Body of pancreas (tissue), 4 donors: ENCODE measurements at regions not wholly inside any gene's neighbourhood (a gene's known extent, or its start where the extent isn't known, plus 50 kb on each side); places are given as distances from the start of the nearest gene placed in this dataset.

Source experiments
- ATAC-seq: fragments of 150-250 bp; one replicate; pipeline ENCODE4 v1.9.1; 2016
- DNase-seq, 4 donors: peaks; one replicate each; pipeline ENCODE4 v3.0.0-alpha.2; 2019
- H3K27ac ChIP-seq, 4 donors: fragments of 200-600 bp; sonication (generic); 1 replicate in 3 of 4; 2 replicates in 1 of 4; pipeline versions ENCODE4 v1.5.1 to v1.6.1; 2016 to 2019; ENCODE audit warnings: mild to moderate bottlenecking in 1 of 4, mixed read lengths in 1 of 4, moderate library complexity in 1 of 4
- H3K27me3 ChIP-seq, 2 donors: fragments of 200-600 bp; sonication (generic); one replicate each; pipeline ENCODE4 v1.6.0; 2016; ENCODE audit warnings: mild to moderate bottlenecking in 1 of 2
- H3K36me3 ChIP-seq, 2 donors: fragments of 200-600 bp; sonication (generic); replicated peaks in 1 of 2; 2 replicates each; pipeline ENCODE4 v1.5.1; 2016; ENCODE audit warnings: low read depth in 2 of 2; ENCODE audit not compliant: insufficient read depth in 1 of 2
- H3K4me1 ChIP-seq: fragments of 200-600 bp; sonication (generic); one replicate; pipeline ENCODE4 v1.6.0; 2016
- H3K4me3 ChIP-seq, 2 donors: fragments of 200-600 bp; sonication (generic); 1 replicate in 1 of 2; 2 replicates in 1 of 2; pipeline ENCODE4 v1.5.1; 2016 to 2019
- H3K9me3 ChIP-seq, 3 donors: fragments of 200-600 bp; sonication (generic); 1 replicate in 2 of 3; 2 replicates in 1 of 3; pipeline ENCODE4 v1.5.1; 2016
- CTCF ChIP-seq, 7 experiments: fragments of 450-650 bp in 4 of 7; fragments of 200-600 bp in 3 of 7; sonication (generic) in 3 of 7; IDR thresholded peaks; one replicate each; pipeline ENCODE4 v1.5.1; 2016 to 2019; ENCODE audit warnings: antibody characterized with exemption in 7 of 7
- POLR2A ChIP-seq, 3 donors: fragments of 450-650 bp; IDR thresholded peaks; one replicate each; pipeline ENCODE4 v1.6.1; 2016; ENCODE audit warnings: antibody characterized with exemption in 3 of 3, mild to moderate bottlenecking in 2 of 3
- WGBS, 2 donors: methylation state at CpG; one replicate each; pipeline ENCODE4 v1.1.5; 2017; 5-methylcytosine and 5-hydroxymethylcytosine counted together
- intact Hi-C: fragments of 100-400 bp; cut with DNase I; formaldehyde crosslinking; loops from one replicate; pipeline ENCODE4 v1.15.1; 2023

- intact Hi-C loops, result no loop called here
- Histone ChIP-seq H3K4me3 (no peak overlapping the region), H3K36me3 (no peaks in the 10 kb centered on the region), H3K27me3 (no peaks in the 10 kb centered on the region), H3K27ac (no peak overlapping the region), H3K4me1 (no peaks in the 10 kb centered on the region), H3K9me3 (no peaks in the 10 kb centered on the region)
- DNase-seq (no peak), ATAC-seq (no peak)
- TF ChIP-seq POLR2A (IDR thresholded peaks at IDR 0.05) (no peak), CTCF (IDR thresholded peaks at IDR 0.05) (no peak)
Measured at GRCh38 chr1:34363447-34363846, 186.7 kb downstream of the C1orf94 start.

DNA sequence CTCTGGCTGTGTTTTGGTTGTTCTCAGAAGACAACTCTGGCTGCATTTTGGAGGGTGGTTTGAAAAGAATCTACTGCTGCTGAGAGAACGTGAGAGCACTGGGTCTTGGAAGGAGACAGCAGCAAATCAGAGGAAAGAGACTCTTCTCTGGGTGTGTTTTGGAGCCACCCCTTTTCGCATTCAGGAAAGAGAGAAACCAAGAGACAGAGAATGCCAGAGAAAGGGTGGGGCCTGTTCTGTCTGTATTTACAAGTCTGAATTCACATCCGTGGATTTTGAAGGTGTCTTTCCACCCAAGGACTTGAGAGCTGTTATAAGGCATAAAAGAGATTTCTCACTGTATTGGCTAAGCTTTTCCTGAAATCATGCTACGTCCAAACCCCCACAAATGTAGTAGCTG, 187.2 kb downstream of the C1orf94 start:
- no peak overlapping the region for H3K27ac ChIP-seq
- H3K4me1 ChIP-seq, result no peaks in the 10 kb centered on the region
- H3K36me3 ChIP-seq, result no peaks in the 10 kb centered on the region
- TF ChIP-seq CTCF (IDR thresholded peaks at IDR 0.05) (no peak), POLR2A (IDR thresholded peaks at IDR 0.05) (no peak)
- H3K4me3 ChIP-seq, result no peak overlapping the region
- intact Hi-C loops, result no loop called here
- H3K9me3 ChIP-seq, result no peaks in the 10 kb centered on the region
- DNase-seq, result no peak
- WGBS, 2 donors, result 54 to 55% methylated on average over 4 of the region's 4 CpGs
- H3K27me3 ChIP-seq, result no peaks in the 10 kb centered on the region
- no peak for ATAC-seq

GRCh38 chr1:34364376-34364775, 187.7 kb downstream of the C1orf94 start:
- H3K4me3 ChIP-seq, result no peak overlapping the region
- TF ChIP-seq POLR2A (IDR thresholded peaks at IDR 0.05) (no peak), CTCF (IDR thresholded peaks at IDR 0.05) (no peak)
- H3K9me3 ChIP-seq, result no peaks in the 10 kb centered on the region
- H3K27me3 ChIP-seq, result no peaks in the 10 kb centered on the region
- H3K27ac ChIP-seq, result no peak overlapping the region
- ATAC-seq, result no peak
- H3K36me3 ChIP-seq, result no peaks in the 10 kb centered on the region
- no peak for DNase-seq
- intact Hi-C loops, result no loop called here
- WGBS, 2 donors, result 74 to 88% methylated on average over 4 of the region's 4 CpGs
- no peaks in the 10 kb centered on the region for H3K4me1 ChIP-seq

DNA sequence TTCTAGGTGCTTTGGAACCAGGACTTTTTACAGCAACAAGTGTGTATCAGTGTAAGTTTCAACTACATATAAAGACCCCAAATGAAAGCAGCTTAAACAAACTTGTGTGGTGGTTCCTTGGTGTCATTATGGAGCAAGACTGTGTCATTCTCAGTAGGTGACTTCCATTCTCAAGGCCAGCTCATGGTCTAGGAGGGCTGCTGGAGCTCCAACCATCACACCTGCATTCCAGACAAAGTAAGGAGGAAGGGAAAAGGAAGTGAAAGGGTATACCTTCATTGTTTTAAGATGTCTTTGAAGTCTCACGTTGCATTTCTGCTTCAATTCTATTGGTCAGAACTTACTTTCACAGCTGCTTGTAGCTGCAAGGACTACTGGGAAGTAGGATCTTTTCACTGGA, 188.6 kb downstream of the C1orf94 start:
- 14 to 33% methylated on average over 1 of the region's 1 CpG for whole genome bisulfite sequencing, 2 donors
- Histone ChIP-seq H3K9me3 (no peaks in the 10 kb centered on the region), H3K27me3 (no peaks in the 10 kb centered on the region), H3K4me3 (no peak overlapping the region), H3K4me1 (no peaks in the 10 kb centered on the region), H3K36me3 (no peaks in the 10 kb centered on the region), H3K27ac (no peak overlapping the region)
- intact Hi-C loops, result no loop called here
- TF ChIP-seq POLR2A (IDR thresholded peaks at IDR 0.05) (no peak), CTCF (IDR thresholded peaks at IDR 0.05) (no peak)
- ATAC-seq, result no peak
- DNase-seq, result no peak

- intact Hi-C loops, result no loop called here
- TF ChIP-seq CTCF (IDR thresholded peaks at IDR 0.05) (no peak), POLR2A (IDR thresholded peaks at IDR 0.05) (no peak)
- Histone ChIP-seq H3K36me3 (no peaks in the 10 kb centered on the region), H3K9me3 (no peaks in the 10 kb centered on the region), H3K4me3 (no peak overlapping the region), H3K27me3 (no peaks in the 10 kb centered on the region), H3K4me1 (no peaks in the 10 kb centered on the region), H3K27ac (no peak overlapping the region)
- no peak for DNase-seq
- ATAC-seq, result no peak
- 47 to 49% methylated on average over 3 of the region's 3 CpGs for WGBS, 2 donors
Measured at GRCh38 chr1:34366875-34367624, 190.3 kb downstream of the C1orf94 start.
